A673 (cell line): ENCODE measurements at regions not wholly inside any gene's neighbourhood (a gene's known extent, or its start where the extent isn't known, plus 50 kb on each side); places are given as distances from the start of the nearest gene placed in this dataset.

Source experiments
- EZH2 ChIP-seq: fragments of 200-600 bp; sonication (generic); IDR thresholded peaks from 2 replicates; pipeline ENCODE4 v1.6.1; 2017; ENCODE audit warnings: borderline replicate concordance, low read depth, mild to moderate bottlenecking, mixed read lengths, antibody characterized with exemption, low read length; ENCODE audit not compliant: poor library complexity, severe bottlenecking
- TF ChIP-seq, protein P1 (sequence below): fragments of 300-800, 200-600 bp; sonication (generic); conservative IDR thresholded peaks from 2 replicates; pipeline ENCODE4 v1.5.1; 2017; ENCODE audit warnings: low read depth, mild to moderate bottlenecking, antibody characterized with exemption, low read length, moderate library complexity, mixed read lengths

DNA sequence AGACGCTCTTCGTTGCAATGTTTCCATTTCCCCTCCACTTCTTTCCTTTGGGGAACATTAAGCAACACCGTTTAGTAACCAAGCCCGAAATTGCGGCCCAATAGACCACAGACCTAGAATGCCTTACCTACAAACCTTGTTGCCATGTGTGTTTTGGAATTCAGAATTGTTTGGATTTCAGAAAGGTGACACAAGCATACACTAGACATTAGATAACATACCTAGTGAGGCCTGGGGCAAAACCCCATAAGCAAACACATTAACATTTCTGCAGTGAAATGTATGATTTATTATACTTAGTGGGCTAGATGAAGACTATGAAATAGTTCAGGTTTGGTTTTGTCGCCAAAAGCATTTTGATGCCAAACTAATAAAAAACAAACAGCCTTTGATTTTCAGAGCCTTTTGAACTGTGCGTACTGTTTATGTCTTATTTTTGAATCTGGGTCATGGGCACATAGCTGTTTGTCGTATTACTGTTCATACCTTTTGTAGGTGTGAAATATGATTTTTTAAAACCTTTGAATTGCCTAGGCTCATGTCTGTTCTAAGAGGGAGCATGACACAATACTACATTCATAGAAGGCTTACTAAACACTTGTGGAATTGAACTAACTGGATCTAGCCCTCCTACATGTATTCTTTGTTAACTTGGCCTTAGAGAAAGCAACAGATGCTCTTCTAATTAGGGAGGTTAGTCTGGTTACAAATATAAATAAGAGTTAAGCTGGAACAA, 88.6 kb upstream of the TMEM164 start:
- TF ChIP-seq, protein P1, sequence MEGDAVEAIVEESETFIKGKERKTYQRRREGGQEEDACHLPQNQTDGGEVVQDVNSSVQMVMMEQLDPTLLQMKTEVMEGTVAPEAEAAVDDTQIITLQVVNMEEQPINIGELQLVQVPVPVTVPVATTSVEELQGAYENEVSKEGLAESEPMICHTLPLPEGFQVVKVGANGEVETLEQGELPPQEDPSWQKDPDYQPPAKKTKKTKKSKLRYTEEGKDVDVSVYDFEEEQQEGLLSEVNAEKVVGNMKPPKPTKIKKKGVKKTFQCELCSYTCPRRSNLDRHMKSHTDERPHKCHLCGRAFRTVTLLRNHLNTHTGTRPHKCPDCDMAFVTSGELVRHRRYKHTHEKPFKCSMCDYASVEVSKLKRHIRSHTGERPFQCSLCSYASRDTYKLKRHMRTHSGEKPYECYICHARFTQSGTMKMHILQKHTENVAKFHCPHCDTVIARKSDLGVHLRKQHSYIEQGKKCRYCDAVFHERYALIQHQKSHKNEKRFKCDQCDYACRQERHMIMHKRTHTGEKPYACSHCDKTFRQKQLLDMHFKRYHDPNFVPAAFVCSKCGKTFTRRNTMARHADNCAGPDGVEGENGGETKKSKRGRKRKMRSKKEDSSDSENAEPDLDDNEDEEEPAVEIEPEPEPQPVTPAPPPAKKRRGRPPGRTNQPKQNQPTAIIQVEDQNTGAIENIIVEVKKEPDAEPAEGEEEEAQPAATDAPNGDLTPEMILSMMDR: no peak
- TF ChIP-seq EZH2: no peak
